GM21737 (cell line): ENCODE measurements at regions not wholly inside any gene's neighbourhood (a gene's known extent, or its start where the extent isn't known, plus 50 kb on each side); places are given as distances from the start of the nearest gene placed in this dataset.

Experiments
- ATAC-seq: cut with Tn5 transposase; IDR thresholded peaks from one replicate; pipeline ENCODE4 v1.9.1; 2021; ENCODE audit warnings: mild to moderate bottlenecking, moderate library complexity; ENCODE audit not compliant: unreplicated experiment

DNA sequence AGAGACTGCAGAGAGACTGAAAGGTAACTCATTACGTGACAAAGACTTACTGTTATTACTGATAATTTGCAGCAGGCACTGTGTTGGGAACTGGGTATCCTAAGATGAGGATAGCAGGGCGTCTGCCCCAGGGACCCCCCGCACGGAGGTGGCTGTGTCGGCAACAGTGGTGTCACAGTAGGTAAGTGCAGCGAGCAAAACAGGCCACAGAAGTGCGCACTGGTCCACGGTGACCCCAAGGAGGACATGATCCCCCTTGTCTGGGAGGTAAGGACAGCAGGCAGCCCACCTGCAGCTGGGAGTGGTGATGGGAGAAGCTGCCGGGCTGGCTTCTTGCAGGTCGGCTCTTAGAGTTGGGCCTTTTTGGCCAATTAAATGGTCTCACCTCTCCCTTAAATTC, 82.9 kb downstream of the FAM43A start:
- no peak for ATAC-seq

DNA sequence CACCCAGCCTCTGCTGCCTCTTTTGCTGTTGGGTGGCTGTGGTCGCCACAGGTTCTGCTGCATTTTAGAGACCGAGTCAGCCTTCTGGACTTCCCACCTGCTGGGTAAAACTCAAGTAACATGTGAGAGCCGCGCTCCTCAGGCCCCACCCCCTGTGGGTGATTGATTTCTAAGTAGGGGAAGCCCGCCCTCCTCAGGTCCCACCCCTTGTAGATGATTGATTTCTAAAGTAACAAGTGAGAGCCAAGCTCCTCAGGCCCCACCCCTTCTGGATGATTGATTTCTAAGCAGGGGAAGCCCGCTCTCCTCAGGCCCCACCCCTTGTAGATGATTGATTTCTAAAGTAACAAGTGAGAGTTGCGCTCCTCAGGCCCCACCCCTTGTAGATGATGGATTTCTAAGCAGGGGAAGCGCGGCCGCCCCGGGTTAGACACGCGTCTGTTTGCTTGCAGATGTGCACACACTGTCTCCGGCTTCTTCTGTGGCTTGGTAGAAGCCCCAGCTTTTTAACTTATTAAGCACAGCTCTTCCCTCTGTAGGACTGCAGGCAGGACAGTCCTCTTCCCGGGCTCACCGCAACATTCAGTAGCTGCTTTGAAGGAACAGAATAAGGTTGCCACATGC, 83.4 kb downstream of the FAM43A start:
- peak; percentile 96 for ATAC-seq

- ATAC-seq: no peak
Measured at GRCh38 chr3:194772241-194773000, 86.7 kb downstream of the FAM43A start.

GRCh38 chr3:194773216-194773615, 87.5 kb downstream of the FAM43A start:
- no peak for ATAC-seq

- ATAC-seq: no peak
Measured at GRCh38 chr3:194773771-194774455, 88.2 kb downstream of the FAM43A start.

GRCh38 chr3:194775266-194775665, 89.6 kb downstream of the FAM43A start:
- ATAC-seq: no peak

DNA sequence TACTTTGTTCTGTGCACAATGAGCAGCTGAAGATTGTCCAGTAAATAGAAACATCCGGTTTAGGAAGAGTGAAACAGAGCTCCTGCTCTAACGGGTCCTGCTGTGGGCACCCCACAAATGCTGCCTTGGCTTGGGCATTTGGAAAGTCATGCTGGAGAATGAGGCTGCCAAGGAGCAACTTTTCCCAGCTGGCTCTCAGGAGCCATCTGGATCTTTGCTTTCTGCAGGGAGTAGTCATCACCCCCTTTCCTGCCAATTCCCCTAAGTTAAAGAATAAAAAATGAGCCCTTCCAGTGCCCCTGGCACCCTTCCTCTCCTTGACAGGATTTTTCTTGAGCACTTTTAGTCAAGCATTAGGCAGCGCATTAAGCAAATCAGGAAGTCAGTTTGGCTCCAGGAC, 90.0 kb downstream of the FAM43A start:
- ATAC-seq: no peak

DNA sequence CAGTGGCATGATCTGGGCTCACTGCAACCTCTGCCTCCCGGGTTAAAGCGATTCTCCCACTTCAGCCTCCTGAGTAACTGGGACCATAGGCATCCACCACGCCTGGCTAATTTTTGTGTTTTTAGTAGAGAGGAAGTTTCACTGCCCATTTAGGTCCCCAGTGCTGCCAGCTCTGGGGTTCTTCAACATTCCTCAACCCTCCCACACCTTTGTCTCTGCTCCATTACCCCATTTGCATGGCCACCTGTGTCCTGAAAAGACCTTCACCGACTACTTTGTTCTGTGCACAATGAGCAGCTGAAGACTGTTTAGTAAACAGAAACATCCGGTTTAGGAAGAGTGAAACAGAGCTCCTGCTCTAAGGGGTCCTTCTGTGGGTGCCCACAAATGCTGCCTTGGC, 92.0 kb downstream of the FAM43A start:
- ATAC-seq: no peak

GRCh38 chr3:194779729-194780224, 94.1 kb downstream of the FAM43A start:
- no peak for ATAC-seq

DNA sequence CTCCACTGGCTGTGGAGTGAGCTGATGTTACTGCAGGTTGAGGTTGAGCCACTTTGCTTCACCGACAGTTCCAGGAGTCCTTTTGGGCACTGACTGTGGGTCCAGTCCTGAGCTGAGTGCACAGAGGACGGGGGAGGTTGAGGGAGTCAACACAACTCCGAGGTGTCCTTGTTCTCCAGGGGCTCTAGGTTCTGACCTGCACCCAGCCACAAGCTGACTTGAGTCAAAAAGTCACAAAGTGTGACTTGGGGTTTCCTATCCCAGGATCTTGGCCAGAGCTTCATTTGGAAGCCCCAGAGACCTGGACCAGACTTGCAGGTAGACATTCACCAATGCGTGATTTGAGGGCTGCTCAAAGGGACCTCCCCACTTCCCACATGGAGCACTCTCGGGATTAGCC, 95.0 kb downstream of the FAM43A start:
- ATAC-seq: no peak

GRCh38 chr3:194781617-194782016, 95.9 kb downstream of the FAM43A start:
- no peak for ATAC-seq

DNA sequence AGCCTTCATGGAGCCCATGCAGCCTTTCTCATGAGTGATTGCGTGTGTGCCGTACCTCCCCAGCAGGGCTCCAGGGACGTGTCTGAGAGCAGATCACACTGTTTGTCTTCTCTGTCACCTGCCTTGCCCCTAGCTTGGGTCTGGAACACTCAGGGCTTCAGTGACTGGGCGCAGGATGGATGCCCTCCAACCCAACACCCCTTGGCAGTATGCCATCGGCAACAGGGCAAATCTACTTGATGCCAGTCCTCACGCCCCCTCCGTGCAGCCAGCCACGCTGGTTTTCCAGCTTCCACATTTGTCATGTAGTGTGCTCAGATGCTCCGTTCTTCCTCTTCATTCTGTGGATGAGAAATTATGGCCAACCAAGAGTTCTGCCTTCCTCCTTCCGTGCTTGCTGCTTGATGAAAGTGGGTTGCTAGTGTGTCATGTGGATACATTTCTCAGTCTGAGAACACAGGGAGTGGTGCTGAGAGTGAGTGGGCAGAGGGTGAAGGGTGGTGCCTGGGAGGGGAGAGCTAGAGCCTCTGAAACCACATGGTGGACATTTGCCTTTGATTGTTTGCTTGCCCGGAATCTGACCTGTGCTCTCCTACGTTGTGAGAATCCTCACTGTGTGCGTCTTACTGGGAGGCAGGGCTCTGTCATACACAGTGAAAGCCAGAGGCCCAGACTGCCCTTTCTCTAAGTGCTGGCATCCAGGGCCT, 97.2 kb downstream of the FAM43A start:
- no peak for ATAC-seq

GRCh38 chr3:194784361-194784760, 98.7 kb downstream of the FAM43A start:
- ATAC-seq: no peak

DNA sequence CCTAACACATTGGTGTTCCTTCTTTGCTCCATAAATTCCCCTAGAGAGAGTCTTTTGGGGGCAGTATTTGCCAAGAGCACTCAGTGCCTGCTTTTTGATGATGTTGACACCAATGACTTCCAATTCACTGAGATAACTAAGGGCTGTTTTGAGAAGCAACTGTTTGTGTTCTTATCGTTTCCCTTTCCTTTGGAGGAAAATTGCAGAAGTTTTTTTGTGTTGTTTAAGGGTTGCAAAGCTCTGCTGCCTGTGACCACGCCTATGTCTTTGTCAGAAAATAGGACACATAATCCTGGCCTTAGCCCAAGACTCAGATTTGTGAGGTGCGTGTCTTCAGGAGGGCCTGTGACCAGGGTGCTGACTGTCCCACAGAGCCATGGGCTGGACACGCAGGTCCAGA, 99.6 kb downstream of the FAM43A start:
- ATAC-seq: no peak

- ATAC-seq: no peak
Measured at GRCh38 chr3:194787072-194787471, 101.4 kb downstream of the FAM43A start.

- no peak for ATAC-seq
Measured at GRCh38 chr3:194787650-194788049, 102.0 kb downstream of the FAM43A start.

GRCh38 chr3:194792368-194792767, 106.7 kb downstream of the FAM43A start:
- no peak for ATAC-seq

GRCh38 chr3:194797555-194798250, 112.0 kb downstream of the FAM43A start:
- no peak for ATAC-seq

GRCh38 chr3:194798486-194798885, 112.8 kb downstream of the FAM43A start:
- no peak for ATAC-seq

GRCh38 chr3:194800002-194800401, 114.3 kb downstream of the FAM43A start:
- no peak for ATAC-seq
